ENCODE measurements at regions not wholly inside any gene's neighbourhood (a gene's known extent, or its start where the extent isn't known, plus 50 kb on each side); places are given as distances from the start of the nearest gene placed in this dataset.

DNA sequence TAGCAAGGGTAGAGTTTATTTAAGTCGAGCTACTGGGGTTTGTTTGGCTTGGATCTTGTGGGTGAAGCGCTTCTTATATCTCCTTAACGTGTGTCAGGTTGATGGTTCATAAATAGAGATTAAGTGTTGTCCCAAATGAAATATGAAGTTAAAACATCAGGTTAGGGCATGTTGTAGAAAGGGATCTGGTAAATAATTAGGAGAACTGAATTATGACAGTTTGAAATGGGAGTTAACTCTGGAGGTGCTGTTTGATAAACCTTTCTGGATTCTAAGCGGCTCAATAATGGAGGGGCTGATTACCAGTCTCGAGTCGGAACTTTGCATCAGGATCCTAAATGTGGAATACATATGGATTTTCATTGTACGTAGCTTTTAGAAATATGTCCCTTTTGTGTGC is 717.0 kb upstream of the WWC1 start:
- TF ChIP-seq CTCF (IDR thresholded peaks at IDR 0.05) = no peak

DNA sequence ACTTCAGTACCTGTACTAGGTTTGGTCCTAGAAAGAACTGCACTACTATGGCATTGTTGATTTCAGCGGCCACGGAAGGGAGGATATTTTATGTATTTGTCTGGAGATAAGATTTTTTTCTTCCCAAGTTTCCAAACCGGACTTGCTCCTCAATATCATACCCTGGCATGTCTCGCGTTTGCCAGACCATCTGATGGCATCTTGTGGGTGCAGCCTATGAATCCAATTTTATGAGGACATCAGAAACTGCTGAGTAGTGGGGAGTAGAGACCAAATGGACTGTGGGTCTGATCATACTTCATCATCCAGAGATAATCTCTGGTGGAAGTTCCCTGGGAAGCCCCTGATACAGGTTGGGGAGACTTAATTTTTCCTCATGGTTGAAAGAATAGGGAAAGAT is 716.1 kb upstream of the WWC1 start:
- ChIA-PET CTCF (no interaction called here), POLR2A (no interaction called here)
- Mint-ChIP-seq H3K9me3 (no peaks in the 10 kb centered on the region), H3K27me3 (peaks cover 24% of the 10 kb centered on the region), H3K36me3 (ENCODE audit: low read depth) (no peaks in the 10 kb centered on the region), H3K4me3 (no peak overlapping the region), H3K27ac (no peak overlapping the region), H3K4me1 (ENCODE audit: low read depth) (peaks cover 4% of the 10 kb centered on the region)
- no peak for TF ChIP-seq CTCF (IDR thresholded peaks at IDR 0.05)
- ATAC-seq (no peak), DNase-seq (no peak)
- intact Hi-C loops (cut with micrococcal nuclease) = no loop called here

More for the DNA sequence above, 717.0 kb upstream of the WWC1 start:
- Mint-ChIP-seq H3K27me3 (peaks cover 24% of the 10 kb centered on the region), H3K4me3 (no peak overlapping the region), H3K9me3 (no peaks in the 10 kb centered on the region), H3K36me3 (ENCODE audit: low read depth) (no peaks in the 10 kb centered on the region), H3K4me1 (ENCODE audit: low read depth) (peaks cover 4% of the 10 kb centered on the region), H3K27ac (no peak overlapping the region)
- POLR2A ChIA-PET = no interaction called here
- ATAC-seq (no peak), DNase-seq (no peak)
- CTCF ChIA-PET = no interaction called here
- intact Hi-C loops (cut with micrococcal nuclease) = no loop called here

- Mint-ChIP-seq H3K9me3 (no peaks in the 10 kb centered on the region), H3K27me3 (peaks cover 22% of the 10 kb centered on the region), H3K27ac (no peak overlapping the region), H3K4me3 (no peak overlapping the region), H3K36me3 (ENCODE audit: low read depth) (no peaks in the 10 kb centered on the region), H3K4me1 (ENCODE audit: low read depth) (peaks cover 4% of the 10 kb centered on the region)
- TF ChIP-seq CTCF (IDR thresholded peaks at IDR 0.05) = no peak
- ChIA-PET POLR2A (no interaction called here), CTCF (no interaction called here)
- intact Hi-C loops (cut with micrococcal nuclease) = no loop called here
- DNase-seq = no peak
- no peak for ATAC-seq
These were observed 715.3 kb upstream of the WWC1 start for GRCh38 chr5:167576126-167576525.

DNA sequence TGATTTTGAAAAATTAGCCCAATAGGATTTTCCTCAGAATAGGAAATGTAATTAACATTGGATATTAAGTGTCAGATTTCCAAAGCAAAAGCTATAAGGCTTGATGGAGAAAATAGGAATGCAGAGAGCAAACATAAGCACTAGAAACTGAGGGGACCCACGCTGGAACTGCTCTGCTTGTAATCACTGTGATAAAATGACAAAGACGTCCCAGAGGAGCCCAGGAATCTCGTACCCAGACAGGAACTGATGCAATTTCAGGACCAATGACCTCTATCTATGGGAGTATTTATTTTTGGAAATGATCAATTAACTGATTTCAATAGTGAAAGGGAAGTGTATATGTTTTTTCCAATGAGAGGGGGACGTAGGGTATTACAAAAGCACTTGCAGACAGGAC is 714.5 kb upstream of the WWC1 start:
- Mint-ChIP-seq H3K4me3 (no peak overlapping the region), H3K27me3 (peaks cover 21% of the 10 kb centered on the region), H3K9me3 (no peaks in the 10 kb centered on the region), H3K27ac (no peak overlapping the region), H3K36me3 (ENCODE audit: low read depth) (no peaks in the 10 kb centered on the region), H3K4me1 (ENCODE audit: low read depth) (peaks cover 4% of the 10 kb centered on the region)
- no peak for ATAC-seq
- no peak for DNase-seq
- ChIA-PET POLR2A (no interaction called here), CTCF (no interaction called here)
- TF ChIP-seq CTCF (IDR thresholded peaks at IDR 0.05) = no peak
- intact Hi-C loops (cut with micrococcal nuclease) = no loop called here

DNA sequence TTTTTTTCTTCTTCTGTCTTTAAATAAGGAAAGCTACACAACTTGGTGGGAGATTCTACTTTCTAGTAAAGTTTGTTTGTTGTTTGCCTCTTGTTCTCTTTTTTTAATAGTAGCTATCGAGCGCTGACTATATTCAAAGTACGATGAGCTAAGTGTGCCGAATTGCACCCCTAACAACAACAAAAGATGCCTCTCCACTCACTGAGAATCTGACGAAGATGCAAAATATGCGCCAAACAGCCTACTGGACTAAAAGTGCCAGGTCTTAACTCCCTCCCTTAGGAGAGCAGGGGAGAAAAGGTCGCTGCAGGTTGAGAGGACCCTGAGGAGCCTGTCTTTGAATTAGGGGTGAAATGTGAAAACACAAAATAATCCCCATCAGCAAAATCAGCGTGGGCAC is 713.8 kb upstream of the WWC1 start:
- CTCF ChIA-PET = no interaction called here
- no peak for TF ChIP-seq CTCF (IDR thresholded peaks at IDR 0.05)

More for the DNA sequence above, 713.8 kb upstream of the WWC1 start:
- intact Hi-C loops (cut with micrococcal nuclease) = no loop called here
- Mint-ChIP-seq H3K27me3 (peaks cover 20% of the 10 kb centered on the region), H3K4me3 (no peak overlapping the region), H3K27ac (no peak overlapping the region), H3K4me1 (ENCODE audit: low read depth) (peaks cover 4% of the 10 kb centered on the region), H3K36me3 (ENCODE audit: low read depth) (no peaks in the 10 kb centered on the region), H3K9me3 (no peaks in the 10 kb centered on the region)
- POLR2A ChIA-PET = no interaction called here
- DNase-seq = no peak
- no peak for ATAC-seq

Data from activated CD8-positive, alpha-beta T cell treated with anti-CD3 and anti-CD28 coated beads for 36 hours (primary cell).